ENCODE measurements at regions not wholly inside any gene's neighbourhood (a gene's known extent, or its start where the extent isn't known, plus 50 kb on each side); places are given as distances from the start of the nearest gene placed in this dataset.
"Not testable (repeated sequence)": the region's sequence is repeated elsewhere in the genome, so short reads cannot be mapped to it uniquely, and the experiment has no call there.

GRCh38 chr13:22837980-22838647 lies 342.7 kb upstream of the SGCG start:
- no peak for DNase-seq (ENCODE audit: low spot score)

DNA sequence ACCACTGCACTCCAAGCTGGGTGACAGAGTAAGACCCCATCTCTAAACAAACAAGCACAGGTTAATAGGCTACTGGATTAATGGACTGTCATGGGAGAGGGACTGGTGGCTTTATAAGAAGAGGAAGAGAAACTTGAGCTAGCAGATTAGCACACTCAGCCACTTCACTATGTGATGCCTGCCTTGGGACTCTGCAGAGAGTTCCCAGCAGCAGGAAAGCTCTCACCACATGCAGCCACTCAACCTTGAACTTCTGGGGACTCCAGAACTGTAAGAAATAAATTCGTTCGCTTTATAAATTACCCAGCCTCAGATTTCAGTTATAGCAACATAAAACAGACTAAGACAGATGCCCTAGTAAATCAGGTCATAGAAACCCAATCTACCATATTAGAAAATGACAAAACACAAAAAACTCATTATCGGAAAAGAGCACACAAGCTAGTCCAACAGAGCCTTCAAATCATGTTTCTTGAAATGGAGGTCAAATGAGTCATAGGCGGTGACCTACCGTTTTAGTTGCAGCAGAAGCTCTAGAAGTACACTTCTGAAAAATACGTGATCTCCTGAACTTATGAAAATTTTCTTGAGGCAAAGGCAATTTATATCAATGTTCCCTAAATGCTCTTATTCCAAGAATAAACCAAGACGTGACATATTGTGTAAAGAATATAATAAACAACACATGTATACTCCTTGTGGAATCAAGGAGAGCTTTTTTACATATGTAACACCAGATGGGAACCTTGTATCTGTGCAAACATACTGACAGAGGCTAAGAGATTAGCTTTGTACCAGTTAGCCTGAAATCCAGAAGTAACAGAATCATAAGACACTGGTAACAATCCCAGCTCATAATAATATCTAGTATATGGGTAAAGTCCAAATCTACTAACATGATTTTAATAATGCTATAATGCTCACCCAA lies 340.9 kb upstream of the SGCG start:
- no peak for DNase-seq (ENCODE audit: low spot score)

DNA sequence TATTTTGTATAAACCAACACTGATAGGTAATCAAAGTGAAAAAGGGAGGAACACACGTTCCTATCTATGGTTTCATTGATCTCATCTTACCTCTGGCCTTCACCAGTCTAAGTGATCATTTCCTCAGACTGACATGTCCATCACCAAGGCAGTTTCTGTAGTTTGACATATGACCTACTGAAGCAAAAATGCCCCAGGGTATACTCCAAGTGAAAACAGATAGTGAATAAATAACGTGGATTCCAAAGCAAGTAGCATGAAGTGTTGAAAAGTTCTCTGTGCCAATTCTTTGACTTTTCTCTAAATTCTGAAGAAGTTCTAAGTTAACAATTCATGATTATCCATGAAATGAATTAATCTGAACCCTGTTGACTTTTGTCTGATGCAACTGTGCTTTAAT lies 334.2 kb upstream of the SGCG start:
- DNase-seq (ENCODE audit: low spot score) = no peak

DNA sequence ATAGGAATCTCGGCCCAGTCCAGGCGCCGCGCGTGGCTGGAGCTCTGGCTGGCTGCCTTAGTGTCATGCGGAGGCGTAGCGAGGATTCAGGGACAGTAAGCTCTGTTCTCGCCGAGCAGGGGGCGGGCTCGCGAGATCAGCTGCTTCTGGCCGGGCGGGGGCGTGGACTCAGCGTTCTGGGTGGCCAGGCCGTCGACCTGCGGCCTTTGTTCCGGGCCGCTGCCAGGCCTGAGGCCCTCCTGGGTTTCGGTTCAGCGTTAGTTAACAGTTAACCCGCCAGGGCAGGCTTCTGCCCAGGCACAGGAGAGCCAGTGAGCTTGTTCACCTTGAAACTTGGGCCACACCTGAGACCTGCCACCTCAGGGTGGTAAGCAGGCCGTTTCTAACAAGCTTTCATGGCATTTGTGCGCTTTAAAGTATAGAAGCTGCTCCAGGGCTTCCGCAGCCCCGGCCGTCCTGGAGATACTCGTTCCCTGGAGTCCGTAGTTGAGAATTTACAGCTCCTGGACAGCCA lies 332.2 kb upstream of the SGCG start:
- DNase-seq (ENCODE audit: low spot score) = no peak

DNA sequence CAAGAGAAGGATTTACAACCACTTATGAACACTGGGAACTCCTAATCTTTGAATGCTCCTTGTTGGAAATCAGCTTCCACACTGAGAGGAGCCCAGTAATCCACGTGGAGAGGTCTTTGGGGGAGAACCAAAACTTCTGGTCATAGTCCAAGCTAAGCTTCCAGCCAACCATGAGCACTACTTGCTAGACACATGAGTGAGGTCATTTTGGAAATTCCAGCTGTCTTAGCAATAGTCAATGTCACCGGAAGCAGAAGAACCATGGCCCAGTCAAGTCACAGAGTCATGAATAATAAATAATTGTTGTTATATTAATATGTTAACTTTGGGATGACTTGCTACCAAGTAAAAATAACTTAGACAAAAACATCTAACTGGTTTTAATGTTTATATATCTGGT lies 324.9 kb upstream of the SGCG start:
- DNase-seq (ENCODE audit: low spot score) = no peak

GRCh38 chr13:22858980-22859379 lies 321.8 kb upstream of the SGCG start:
- not testable (repeated sequence) for DNase-seq (ENCODE audit: low spot score)

GRCh38 chr13:22859411-22859810 lies 321.4 kb upstream of the SGCG start:
- not testable (repeated sequence) for DNase-seq (ENCODE audit: low spot score)

- no peak for DNase-seq (ENCODE audit: low spot score)
Measured at GRCh38 chr13:22861958-22862466, 318.8 kb upstream of the SGCG start.

DNA sequence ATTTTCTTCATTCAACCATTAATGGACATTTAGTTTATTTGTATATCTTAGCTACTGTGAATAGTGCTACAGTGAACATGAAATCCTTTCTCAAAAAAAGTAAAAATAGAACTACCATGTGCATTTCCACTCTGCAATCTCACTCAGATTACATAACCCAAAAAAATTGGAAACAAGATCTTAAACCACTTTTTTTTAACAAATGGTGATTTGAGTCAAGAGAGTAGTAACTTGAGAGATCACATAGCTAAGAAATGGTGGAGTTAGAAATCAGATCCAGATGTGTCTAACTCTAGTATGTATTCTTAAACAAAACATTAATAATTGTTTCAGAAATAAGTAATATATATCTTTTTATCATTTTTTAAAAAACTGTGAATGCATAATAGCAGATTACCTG lies 318.3 kb upstream of the SGCG start:
- DNase-seq (ENCODE audit: low spot score) = no peak

DNA sequence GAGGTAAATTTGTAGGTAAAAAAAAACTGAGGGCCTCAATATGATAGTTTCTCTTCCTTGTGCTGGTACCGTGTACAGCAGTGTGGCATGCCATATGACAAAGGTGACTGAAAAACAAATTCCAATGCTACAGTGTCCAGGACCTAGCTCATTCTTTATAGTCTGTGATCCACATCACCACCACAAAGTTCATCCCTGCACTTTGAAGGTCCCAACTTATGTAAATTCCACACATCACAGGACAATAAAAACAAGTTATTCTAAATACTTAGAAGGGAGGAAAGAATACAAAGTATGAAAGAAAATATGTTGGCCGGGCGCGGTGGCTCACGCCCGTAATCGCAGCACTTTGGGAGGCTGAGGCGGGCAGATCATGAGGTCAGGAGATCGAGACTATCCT lies 314.6 kb upstream of the SGCG start:
- no peak for DNase-seq (ENCODE audit: low spot score)

DNA sequence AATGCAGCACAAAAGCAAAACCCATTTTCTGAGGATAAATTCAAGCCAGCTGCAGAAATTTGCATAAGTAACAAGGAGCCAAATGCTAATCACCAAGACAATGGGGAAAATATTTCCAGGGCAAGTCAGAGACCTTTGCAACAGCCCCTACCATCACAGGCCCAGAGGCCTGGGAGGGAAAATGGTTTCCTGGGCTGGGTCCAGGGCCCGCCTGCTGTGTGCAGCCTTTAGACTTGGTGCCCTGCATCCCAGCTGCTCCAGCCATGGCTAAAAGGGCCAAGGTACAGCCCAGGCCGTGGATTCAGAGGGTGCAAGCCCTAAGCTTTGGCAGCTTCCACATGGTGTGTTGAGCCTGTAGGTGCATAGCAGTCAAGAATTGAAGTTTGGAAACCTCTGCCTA lies 309.5 kb upstream of the SGCG start:
- no peak for DNase-seq (ENCODE audit: low spot score)

- no peak for DNase-seq (ENCODE audit: low spot score)
Measured at GRCh38 chr13:22874839-22875238, 305.9 kb upstream of the SGCG start.

DNA sequence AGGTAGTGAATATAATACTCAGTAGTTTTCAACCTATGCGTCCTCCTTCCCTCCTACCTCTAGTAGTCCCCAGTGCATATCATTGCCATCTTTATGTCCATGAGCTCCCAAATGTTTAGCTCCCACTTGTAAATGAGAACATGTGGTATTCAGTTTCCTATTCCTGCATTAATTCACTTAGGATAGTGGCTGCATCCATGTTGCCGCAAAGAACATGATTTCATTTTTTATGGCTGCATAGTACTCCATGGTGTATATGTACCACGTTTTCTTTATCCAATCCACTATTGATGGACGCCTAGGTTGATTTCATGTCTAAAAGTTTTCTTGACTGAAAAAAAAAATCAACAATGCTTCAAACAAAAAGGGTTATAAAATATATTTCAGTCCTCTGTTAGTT lies 303.4 kb upstream of the SGCG start:
- DNase-seq (ENCODE audit: low spot score) = no peak

DNA sequence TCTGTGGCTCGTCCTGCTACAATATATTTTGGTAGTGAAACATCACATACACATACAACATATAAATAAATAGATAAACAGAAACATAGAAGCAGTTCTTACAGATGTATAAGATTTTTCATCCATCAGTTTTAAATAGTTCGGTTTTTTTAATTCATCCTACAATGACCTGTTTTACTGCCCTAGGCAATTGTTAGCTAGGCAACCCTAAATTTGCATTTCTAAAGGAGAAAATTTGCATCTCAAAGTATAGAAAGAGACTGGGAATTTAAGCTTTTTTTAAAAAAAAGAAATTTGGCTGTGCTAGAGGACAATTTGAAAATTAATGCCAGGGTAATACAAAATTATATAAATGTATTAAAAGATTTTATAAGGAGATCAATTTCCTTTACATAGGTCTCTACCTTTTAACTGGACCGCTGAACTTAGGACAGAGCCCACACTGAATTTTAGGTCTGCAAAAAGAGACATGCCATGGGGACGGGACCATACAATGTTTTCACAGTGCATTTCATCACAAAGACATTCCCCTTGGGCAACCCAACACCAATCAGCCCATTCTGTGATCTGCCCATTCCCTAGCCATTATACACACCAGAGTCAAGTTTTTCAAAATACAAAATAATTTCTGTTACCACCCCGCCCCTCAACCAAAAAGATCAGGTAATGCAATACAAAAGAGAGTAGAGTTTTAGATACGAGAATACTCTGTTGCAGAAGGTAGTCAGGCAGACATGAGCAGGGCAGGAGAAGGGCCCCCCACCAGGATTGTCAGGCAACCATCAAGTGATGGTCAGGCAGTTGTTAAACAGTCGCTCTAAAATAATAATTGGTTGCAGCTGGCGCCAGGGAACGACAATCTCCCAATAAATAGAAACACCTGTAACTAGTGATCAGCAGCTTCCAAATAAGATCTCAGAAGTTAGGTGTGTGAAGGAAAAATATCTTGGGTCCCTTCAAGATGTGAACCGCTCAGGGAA lies 299.7 kb upstream of the SGCG start:
- DNase-seq (ENCODE audit: low spot score) = no peak

- DNase-seq (ENCODE audit: low spot score) = not testable (repeated sequence)
Measured at GRCh38 chr13:22881721-22882608, 298.8 kb upstream of the SGCG start.

DNA sequence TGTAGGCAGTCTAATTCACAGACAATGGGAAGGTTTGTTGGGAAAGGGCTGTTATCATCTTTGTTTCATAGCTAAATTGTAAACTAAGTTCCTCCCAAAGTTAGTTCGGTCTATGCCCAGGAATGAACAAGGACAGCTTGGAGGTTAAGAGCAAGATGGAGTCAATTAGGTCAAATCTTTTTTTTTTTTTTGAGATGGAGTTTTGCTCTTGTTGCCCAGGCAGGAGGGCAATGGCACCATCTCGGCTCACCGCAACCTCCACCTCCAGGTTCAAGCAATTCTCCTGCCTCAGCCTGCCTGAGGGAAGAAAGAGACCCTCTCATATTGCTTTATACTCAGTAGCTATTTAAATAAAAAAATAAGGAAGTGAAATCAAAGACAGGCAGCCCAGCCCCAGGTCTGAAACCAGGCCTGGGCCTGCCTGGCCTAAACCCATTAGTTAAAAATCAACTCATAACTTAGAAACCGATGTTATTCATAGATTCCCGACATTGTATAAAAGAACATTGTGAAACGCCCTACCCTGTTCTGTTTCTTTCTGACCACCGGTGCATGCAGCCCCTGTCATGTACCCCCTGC lies 297.4 kb upstream of the SGCG start:
- DNase-seq (ENCODE audit: low spot score) = no peak

- DNase-seq (ENCODE audit: low spot score) = no peak
Measured at GRCh38 chr13:22883956-22884355, 296.8 kb upstream of the SGCG start.

- DNase-seq (ENCODE audit: low spot score) = not testable (repeated sequence)
Measured at GRCh38 chr13:22886061-22886460, 294.7 kb upstream of the SGCG start.

GRCh38 chr13:22889376-22889775 lies 291.4 kb upstream of the SGCG start:
- not testable (repeated sequence) for DNase-seq (ENCODE audit: low spot score)

GRCh38 chr13:22893204-22893603 lies 287.6 kb upstream of the SGCG start:
- no peak for DNase-seq (ENCODE audit: low spot score)

Data from cerebellar cortex (tissue), 1 donor.